ENCODE measurements at regions not wholly inside any gene's neighbourhood (a gene's known extent, or its start where the extent isn't known, plus 50 kb on each side); places are given as distances from the start of the nearest gene placed in this dataset.

- TF ChIP-seq CTCF (conservative IDR thresholded peaks at IDR 0.05; ENCODE audit: low read length) (no peak), EZH2phosphoT487 (IDR thresholded peaks at IDR 0.05; ENCODE audit: borderline replicate concordance) (no peak)
Measured at GRCh38 chr20:48148916-48149672, 363.8 kb upstream of the SULF2 start.
